Spleen (tissue), 11 donors: ENCODE measurements at regions not wholly inside any gene's neighbourhood (a gene's known extent, or its start where the extent isn't known, plus 50 kb on each side); places are given as distances from the start of the nearest gene placed in this dataset.
"Not testable (repeated sequence)": the region's sequence is repeated elsewhere in the genome, so short reads cannot be mapped to it uniquely, and the experiment has no call there.

Experiments used
- DNase-seq: peaks from one replicate; pipeline ENCODE4 v3.0.0-alpha.2; 2020
- H3K27ac ChIP-seq, 8 donors: fragments of 200-600 bp; sonication (generic) in 7 of 8; 1 replicate in 4 of 8; 2 replicates in 4 of 8; pipeline versions ENCODE4 v1.5.0 to v1.8.0; 2016 to 2021; ENCODE audit warnings: inconsistent platforms in 4 of 8, mild to moderate bottlenecking in 4 of 8, moderate library complexity in 1 of 8
- H3K27me3 ChIP-seq, 7 donors: fragments of 200-600 bp; sonication (generic) in 6 of 7; replicated peaks in 1 of 7; 1 replicate in 4 of 7; 2 replicates in 3 of 7; pipeline versions ENCODE4 v1.5.0 to v1.8.0; 2016 to 2021; ENCODE audit warnings: inconsistent platforms in 3 of 7, mild to moderate bottlenecking in 1 of 7
- H3K36me3 ChIP-seq, 6 donors: fragments of 200-600 bp; sonication (generic) in 5 of 6; 1 replicate in 4 of 6; 2 replicates in 2 of 6; pipeline versions ENCODE4 v1.5.0 to v1.8.0; 2016 to 2021; ENCODE audit warnings: inconsistent platforms in 2 of 6
- H3K4me1 ChIP-seq, 6 donors: fragments of 200-600 bp; sonication (generic) in 5 of 6; 1 replicate in 3 of 6; 2 replicates in 3 of 6; pipeline versions ENCODE4 v1.5.0 to v1.8.0; 2016 to 2021; ENCODE audit warnings: inconsistent platforms in 3 of 6
- H3K4me3 ChIP-seq, 8 donors: fragments of 200-600 bp; sonication (generic) in 7 of 8; 1 replicate in 4 of 8; 2 replicates in 4 of 8; pipeline versions ENCODE4 v1.5.0 to v1.8.0; 2016 to 2021; ENCODE audit warnings: inconsistent platforms in 4 of 8, mild to moderate bottlenecking in 4 of 8, moderate library complexity in 2 of 8
- H3K9me3 ChIP-seq, 8 donors: fragments of 200-600 bp; sonication (generic) in 7 of 8; 1 replicate in 4 of 8; 2 replicates in 4 of 8; pipeline versions ENCODE4 v1.5.0 to v1.8.0; 2016 to 2021; ENCODE audit warnings: inconsistent platforms in 4 of 8
- WGBS, 5 donors: extraction: QIAGEN DNeasy Blood & Tissue Kit in 3 of 5; methylation state at CpG; one replicate each; pipeline versions ENCODE4 v1.1.5 to v1.1.7; 2013 to 2018; 5-methylcytosine and 5-hydroxymethylcytosine counted together
- intact Hi-C: fragments of 100-400 bp; cut with DNase I; formaldehyde crosslinking; loops from one replicate; pipeline ENCODE4 v1.15.0; 2023; ENCODE audit warnings: low total_unique reads
- donor health status: healthy with polysubstance abuse.
- donor health status: DM: no; HTN: no; CAD: no; lungs with moderate emphysema.
- donor health status: DM: no; HTN: no; CAD: no.
- donor health status: Bipolar disorder and iron deficiency.
- donor health status: healthy.
- donor health status: DM: no; HTN: no; CAD: no.
- donor health status: DM: yes; HTN: yes; CAD: no.

GRCh38 chr16:32885392-32885791 is 209.4 kb upstream of the TP53TG3 start:
- H3K27me3 ChIP-seq, H3K36me3 ChIP-seq, H3K4me1 ChIP-seq, intact Hi-C loops, DNase-seq, H3K9me3 ChIP-seq, H3K4me3 ChIP-seq, H3K27ac ChIP-seq: not testable (repeated sequence)
- no CpG with 5 or more reads among the region's 56 CpGs for whole genome bisulfite sequencing, 5 donors

GRCh38 chr16:32884556-32884955 is 208.6 kb upstream of the TP53TG3 start:
- intact Hi-C loops, H3K9me3 ChIP-seq, H3K27ac ChIP-seq, H3K4me1 ChIP-seq, H3K36me3 ChIP-seq, H3K27me3 ChIP-seq, H3K4me3 ChIP-seq, DNase-seq: not testable (repeated sequence)
- WGBS, 5 donors = 85 to 96% (median 89%) methylated on average over 3 to 10 of the region's 22 CpGs; no CpG with 5 or more reads in 1 of the 5 donors

GRCh38 chr16:32882328-32882857 is 206.4 kb upstream of the TP53TG3 start:
- 79 to 86% (median 83%) methylated on average over 2 to 5 of the region's 10 CpGs; no CpG with 5 or more reads in 2 of the 5 donors for WGBS, 5 donors
- H3K4me3 ChIP-seq, H3K9me3 ChIP-seq, H3K27ac ChIP-seq, intact Hi-C loops, H3K27me3 ChIP-seq, H3K36me3 ChIP-seq, DNase-seq, H3K4me1 ChIP-seq: not testable (repeated sequence)

- intact Hi-C loops, H3K9me3 ChIP-seq, H3K4me3 ChIP-seq, H3K27me3 ChIP-seq, H3K4me1 ChIP-seq, H3K36me3 ChIP-seq, DNase-seq, H3K27ac ChIP-seq: not testable (repeated sequence)
- 79 to 100% (median 80%) methylated on average over 2 of the region's 3 CpGs; no CpG with 5 or more reads in 2 of the 5 donors for WGBS, 5 donors
These were observed 205.7 kb upstream of the TP53TG3 start for GRCh38 chr16:32881631-32882030.

GRCh38 chr16:32880009-32880408 is 204.0 kb upstream of the TP53TG3 start:
- H3K4me3 ChIP-seq, H3K36me3 ChIP-seq, H3K27me3 ChIP-seq, H3K4me1 ChIP-seq, H3K9me3 ChIP-seq, DNase-seq, intact Hi-C loops, H3K27ac ChIP-seq: not testable (repeated sequence)
- 91 to 100% (median 94%) methylated on average over 2 to 8 of the region's 10 CpGs; no CpG with 5 or more reads in 1 of the 5 donors for WGBS, 5 donors

GRCh38 chr16:32876718-32877117 is 200.8 kb upstream of the TP53TG3 start:
- WGBS, 5 donors = no CpG with 5 or more reads among the region's 5 CpGs
- H3K9me3 ChIP-seq, H3K36me3 ChIP-seq, H3K4me1 ChIP-seq, H3K4me3 ChIP-seq, H3K27me3 ChIP-seq, DNase-seq, H3K27ac ChIP-seq, intact Hi-C loops: not testable (repeated sequence)

DNA sequence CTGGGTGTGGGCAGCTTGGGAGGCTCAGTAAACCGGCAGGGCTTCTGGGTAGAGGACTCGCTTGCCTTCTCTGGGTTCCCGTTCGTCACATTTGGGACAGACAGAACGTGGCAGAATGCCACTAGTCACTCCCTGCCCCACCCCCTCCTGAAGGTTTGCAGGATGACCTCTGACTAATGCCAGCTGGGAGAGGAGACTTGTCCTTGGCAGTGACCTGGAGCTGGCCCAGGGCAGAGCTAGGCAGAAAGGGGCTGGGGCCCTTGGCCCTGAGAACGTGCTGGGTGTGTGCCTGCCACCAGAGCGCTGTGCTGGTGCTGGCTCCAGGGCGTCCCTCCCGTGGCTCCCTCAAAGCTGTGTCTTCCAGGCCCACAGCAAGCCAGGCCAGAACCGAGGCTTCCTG is 197.8 kb upstream of the TP53TG3 start:
- H3K27me3 ChIP-seq, H3K36me3 ChIP-seq, DNase-seq, H3K27ac ChIP-seq, H3K4me1 ChIP-seq, H3K9me3 ChIP-seq, H3K4me3 ChIP-seq, intact Hi-C loops: not testable (repeated sequence)
- WGBS, 5 donors = no CpG with 5 or more reads among the region's 10 CpGs

GRCh38 chr16:32873120-32873519 is 197.2 kb upstream of the TP53TG3 start:
- H3K4me3 ChIP-seq, H3K27ac ChIP-seq, H3K27me3 ChIP-seq, H3K4me1 ChIP-seq, H3K36me3 ChIP-seq, H3K9me3 ChIP-seq, intact Hi-C loops, DNase-seq: not testable (repeated sequence)
- WGBS, 5 donors = no CpG with 5 or more reads among the region's 8 CpGs

DNA sequence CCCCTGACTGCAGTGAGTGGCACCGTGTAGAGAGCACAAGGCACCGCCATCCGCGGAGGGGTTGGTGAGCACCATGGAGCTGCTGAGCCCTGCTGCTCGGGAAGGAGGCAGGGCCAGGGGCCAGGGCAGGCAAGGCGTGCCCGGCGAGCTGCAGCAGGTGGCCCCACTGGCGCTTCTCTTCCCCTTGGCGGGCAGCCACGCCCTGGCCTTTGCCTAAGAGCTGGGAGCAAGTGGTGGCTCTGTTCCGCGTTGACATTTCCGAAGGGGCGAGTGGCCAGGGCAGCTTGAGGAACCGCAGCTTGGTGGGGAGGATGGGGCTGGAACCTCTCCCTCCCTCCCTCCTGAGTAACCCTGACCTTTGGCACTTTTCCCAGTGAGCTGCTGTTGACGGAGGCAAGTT is 194.7 kb upstream of the TP53TG3 start:
- H3K4me3 ChIP-seq, H3K36me3 ChIP-seq, H3K27ac ChIP-seq, H3K9me3 ChIP-seq, DNase-seq, H3K4me1 ChIP-seq, H3K27me3 ChIP-seq, intact Hi-C loops: not testable (repeated sequence)
- no CpG with 5 or more reads among the region's 17 CpGs for WGBS, 5 donors

DNA sequence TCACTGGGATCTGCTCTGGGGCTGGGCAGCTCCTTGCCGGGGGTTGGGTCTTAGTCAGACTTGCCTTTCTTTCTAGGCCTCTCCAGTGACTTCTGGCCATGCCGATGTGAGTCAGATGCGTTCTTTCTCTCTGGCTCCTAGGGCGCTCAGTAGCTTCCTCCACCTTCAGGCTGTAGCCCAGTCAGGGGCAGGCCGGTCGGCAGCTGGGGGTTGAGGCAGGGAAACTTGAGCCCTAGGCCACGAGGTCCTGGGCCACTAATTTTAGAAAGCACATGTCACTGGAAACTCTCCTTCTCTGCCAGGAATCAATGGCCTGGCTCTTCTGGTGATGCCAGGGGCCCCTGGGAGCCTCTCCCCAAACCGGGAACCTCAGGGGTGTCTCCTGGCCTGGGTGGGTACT is 192.4 kb upstream of the TP53TG3 start:
- not testable (repeated sequence) for H3K4me1 ChIP-seq

GRCh38 chr16:32865284-32865683 is 189.3 kb upstream of the TP53TG3 start:
- H3K27ac ChIP-seq, H3K36me3 ChIP-seq, H3K4me3 ChIP-seq, H3K9me3 ChIP-seq, DNase-seq, intact Hi-C loops, H3K4me1 ChIP-seq, H3K27me3 ChIP-seq: not testable (repeated sequence)
- WGBS, 5 donors = no CpG with 5 or more reads among the region's 9 CpGs

More for the DNA sequence above, 192.4 kb upstream of the TP53TG3 start:
- H3K9me3 ChIP-seq, H3K36me3 ChIP-seq, H3K27me3 ChIP-seq, H3K27ac ChIP-seq, intact Hi-C loops, DNase-seq, H3K4me3 ChIP-seq: not testable (repeated sequence)
- 85 to 87% (median 86%) methylated on average over 3 to 6 of the region's 8 CpGs; no CpG with 5 or more reads in 2 of the 5 donors for WGBS, 5 donors
